ENCODE measurements at regions not wholly inside any gene's neighbourhood (a gene's known extent, or its start where the extent isn't known, plus 50 kb on each side); places are given as distances from the start of the nearest gene placed in this dataset.
A peak's percentile ranks its signal among the peaks of the same experiment; 100 is the strongest.
"Not testable (repeated sequence)": the region's sequence is repeated elsewhere in the genome, so short reads cannot be mapped to it uniquely, and the experiment has no call there.

- DNase-seq (ENCODE audit: low spot score): peak; percentile 29
Measured at GRCh38 chr11:69572233-69572860, 68.6 kb upstream of the CCND1 start.

GRCh38 chr11:69572861-69573260 lies 68.1 kb upstream of the CCND1 start:
- DNase-seq (ENCODE audit: low spot score): peak; percentile 10

- no peak for DNase-seq (ENCODE audit: low spot score)
Measured at GRCh38 chr11:69573761-69574607, 67.0 kb upstream of the CCND1 start.

GRCh38 chr11:69574608-69575255 lies 66.2 kb upstream of the CCND1 start:
- no peak for DNase-seq (ENCODE audit: low spot score)

- DNase-seq (ENCODE audit: low spot score): no peak
Measured at GRCh38 chr11:69575296-69576068, 65.5 kb upstream of the CCND1 start.

- no peak for DNase-seq (ENCODE audit: low spot score)
Measured at GRCh38 chr11:69576069-69576782, 64.7 kb upstream of the CCND1 start.

- no peak for DNase-seq (ENCODE audit: low spot score)
Measured at GRCh38 chr11:69578167-69578566, 62.8 kb upstream of the CCND1 start.

- no peak for DNase-seq (ENCODE audit: low spot score)
Measured at GRCh38 chr11:69580529-69580928, 60.4 kb upstream of the CCND1 start.

GRCh38 chr11:69582756-69583467 lies 58.0 kb upstream of the CCND1 start:
- DNase-seq (ENCODE audit: low spot score): no peak

- DNase-seq (ENCODE audit: low spot score): no peak
Measured at GRCh38 chr11:69584160-69584559, 56.8 kb upstream of the CCND1 start.

GRCh38 chr11:69585385-69585784 lies 55.6 kb upstream of the CCND1 start:
- DNase-seq (ENCODE audit: low spot score): no peak

GRCh38 chr11:69587454-69588090 lies 53.4 kb upstream of the CCND1 start:
- DNase-seq (ENCODE audit: low spot score): no peak

- DNase-seq (ENCODE audit: low spot score): no peak
Measured at GRCh38 chr11:69588270-69588669, 52.7 kb upstream of the CCND1 start.

- not testable (repeated sequence) for DNase-seq (ENCODE audit: low spot score)
Measured at GRCh38 chr11:69590088-69590487, 50.9 kb upstream of the CCND1 start.
